SK-N-DZ (cell line): ENCODE measurements at regions not wholly inside any gene's neighbourhood (a gene's known extent, or its start where the extent isn't known, plus 50 kb on each side); places are given as distances from the start of the nearest gene placed in this dataset.
"Not testable (repeated sequence)": the region's sequence is repeated elsewhere in the genome, so short reads cannot be mapped to it uniquely, and the experiment has no call there.

ENCODE experiments used
- DNase-seq: peaks from one replicate; pipeline ENCODE4 v3.0.0-alpha.2; 2015; ENCODE audit warnings: low spot score

- DNase-seq, result no peak
Observed at GRCh38 chr15:34700891-34701427, 53.8 kb downstream of the GJD2 start.

GRCh38 chr15:34699968-34700640 lies 54.7 kb downstream of the GJD2 start:
- no peak for DNase-seq

GRCh38 chr15:34696506-34696905 lies 58.3 kb downstream of the GJD2 start:
- DNase-seq, result no peak

- no peak for DNase-seq
Observed at GRCh38 chr15:34693053-34693744, 61.6 kb downstream of the GJD2 start.

- no peak for DNase-seq
Observed at GRCh38 chr15:34691034-34691433, 63.8 kb downstream of the GJD2 start.

GRCh38 chr15:34688699-34689098 lies 66.1 kb downstream of the GJD2 start:
- DNase-seq, result no peak

GRCh38 chr15:34684351-34684750 lies 70.4 kb downstream of the GJD2 start:
- DNase-seq, result no peak

GRCh38 chr15:34682674-34683073 lies 72.1 kb downstream of the GJD2 start:
- DNase-seq, result no peak

GRCh38 chr15:34679291-34679690 lies 75.5 kb downstream of the GJD2 start:
- peak; percentile 57 for DNase-seq

GRCh38 chr15:34673241-34673640 lies 81.6 kb downstream of the GJD2 start:
- no peak for DNase-seq

- DNase-seq, result no peak
Observed at GRCh38 chr15:34665498-34666116, 82.2 kb upstream of the GOLGA8B start.

GRCh38 chr15:34664418-34664817 lies 81.0 kb upstream of the GOLGA8B start:
- DNase-seq, result no peak

GRCh38 chr15:34663101-34663500 lies 79.7 kb upstream of the GOLGA8B start:
- no peak for DNase-seq

- DNase-seq, result no peak
Observed at GRCh38 chr15:34659056-34659455, 75.6 kb upstream of the GOLGA8B start.

GRCh38 chr15:34657469-34658127 lies 74.1 kb upstream of the GOLGA8B start:
- no peak for DNase-seq

GRCh38 chr15:34656005-34656796 lies 72.8 kb upstream of the GOLGA8B start:
- no peak for DNase-seq

GRCh38 chr15:34655326-34655725 lies 71.9 kb upstream of the GOLGA8B start:
- DNase-seq, result no peak

GRCh38 chr15:34654625-34655024 lies 71.2 kb upstream of the GOLGA8B start:
- DNase-seq, result no peak

GRCh38 chr15:34653992-34654391 lies 70.5 kb upstream of the GOLGA8B start:
- DNase-seq, result no peak

GRCh38 chr15:34653326-34653725 lies 69.9 kb upstream of the GOLGA8B start:
- DNase-seq, result not testable (repeated sequence)

- no peak for DNase-seq
Observed at GRCh38 chr15:34652726-34653033, 69.2 kb upstream of the GOLGA8B start.
